KMS-11 (cell line): ENCODE measurements at regions not wholly inside any gene's neighbourhood (a gene's known extent, or its start where the extent isn't known, plus 50 kb on each side); places are given as distances from the start of the nearest gene placed in this dataset.
A peak's percentile ranks its signal among the peaks of the same experiment; 100 is the strongest.

Experiments used
- H2AFZ ChIP-seq: fragments of 200-600 bp; sonication (generic); 2 replicates; pipeline ENCODE4 v1.6.1; 2016; ENCODE audit warnings: antibody characterized with exemption, mixed run types, low read depth
- H3K27ac ChIP-seq: fragments of 200-600 bp; sonication (generic); 2 replicates; pipeline ENCODE4 v1.6.1; 2016; ENCODE audit warnings: mild to moderate bottlenecking, mixed run types
- H3K27me3 ChIP-seq: fragments of 200-600 bp; sonication (generic); 2 replicates; pipeline ENCODE4 v1.6.1; 2017; ENCODE audit warnings: mild to moderate bottlenecking, low read depth, mixed run types, moderate library complexity; ENCODE audit not compliant: insufficient read depth
- H3K36me3 ChIP-seq: fragments of 200-600 bp; sonication (generic); 2 replicates; pipeline ENCODE4 v1.6.1; 2017; ENCODE audit warnings: mild to moderate bottlenecking, mixed run types; ENCODE audit not compliant: insufficient read depth
- H3K4me1 ChIP-seq: fragments of 200-600 bp; sonication (generic); 2 replicates; pipeline ENCODE4 v1.6.1; 2016; ENCODE audit warnings: mild to moderate bottlenecking, low read depth, mixed run types; ENCODE audit not compliant: poor library complexity, severe bottlenecking
- H3K4me2 ChIP-seq: fragments of 200-600 bp; sonication (generic); 2 replicates; pipeline ENCODE4 v1.7.0; 2016; ENCODE audit warnings: mild to moderate bottlenecking, mixed run types
- H3K4me3 ChIP-seq: fragments of 200-600 bp; sonication (generic); IDR thresholded peaks from 2 replicates; pipeline ENCODE4 v1.6.1; 2017; ENCODE audit warnings: low read depth, low read length, mixed read lengths; ENCODE audit not compliant: insufficient read depth
- H3K79me2 ChIP-seq: fragments of 200-600 bp; sonication (generic); 2 replicates; pipeline ENCODE4 v1.6.1; 2016; ENCODE audit warnings: low read depth, mixed run types; ENCODE audit not compliant: insufficient read depth
- H3K9ac ChIP-seq: fragments of 200-600 bp; sonication (generic); 2 replicates; pipeline ENCODE4 v1.6.1; 2016; ENCODE audit warnings: mild to moderate bottlenecking, mixed run types
- H4K20me1 ChIP-seq: fragments of 200-600 bp; sonication (generic); 2 replicates; pipeline ENCODE4 v1.6.1; 2016; ENCODE audit warnings: mild to moderate bottlenecking, mixed run types; ENCODE audit not compliant: insufficient read depth
- TF ChIP-seq, protein P1 (sequence below): fragments of 200-600 bp; sonication (generic); conservative IDR thresholded peaks from 2 replicates; pipeline ENCODE4 v1.6.1; 2017; ENCODE audit warnings: low read depth, mild to moderate bottlenecking, antibody characterized with exemption, low read length, moderate library complexity, mixed read lengths

DNA sequence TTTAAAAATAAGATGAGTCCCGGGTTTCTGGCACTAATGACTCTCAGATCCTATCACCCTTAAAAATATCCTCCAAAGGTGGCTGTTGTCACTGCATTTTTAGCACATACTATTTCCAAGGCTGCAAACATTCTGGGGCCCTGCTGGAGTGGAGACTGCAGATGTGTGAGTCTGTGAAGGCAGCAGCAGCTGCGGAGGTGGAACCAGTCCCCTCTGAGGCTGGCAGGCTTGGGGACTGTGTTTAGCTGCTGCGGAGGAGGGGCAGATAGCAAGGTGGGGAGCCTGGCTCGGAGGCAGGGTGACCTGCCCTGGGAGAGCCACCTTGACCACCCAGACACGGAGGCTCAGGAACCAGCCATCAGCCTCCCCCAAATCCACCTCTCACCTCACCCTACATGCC is 77.0 kb downstream of the C5orf15 start:
- Histone ChIP-seq H3K4me1 (peaks cover 70% of the 10 kb centered on the region), H3K36me3 (no peaks in the 10 kb centered on the region), H3K27ac (no peak overlapping the region), H2AFZ (no peak overlapping the region), H3K4me3 (no peak overlapping the region), H4K20me1 (no peaks in the 10 kb centered on the region), H3K79me2 (no peaks in the 10 kb centered on the region), H3K9ac (no peak overlapping the region), H3K27me3 (no peaks in the 10 kb centered on the region; the same call in 1 of the 2 replicates), H3K4me2 (no peak overlapping the region)
- TF ChIP-seq, protein P1, sequence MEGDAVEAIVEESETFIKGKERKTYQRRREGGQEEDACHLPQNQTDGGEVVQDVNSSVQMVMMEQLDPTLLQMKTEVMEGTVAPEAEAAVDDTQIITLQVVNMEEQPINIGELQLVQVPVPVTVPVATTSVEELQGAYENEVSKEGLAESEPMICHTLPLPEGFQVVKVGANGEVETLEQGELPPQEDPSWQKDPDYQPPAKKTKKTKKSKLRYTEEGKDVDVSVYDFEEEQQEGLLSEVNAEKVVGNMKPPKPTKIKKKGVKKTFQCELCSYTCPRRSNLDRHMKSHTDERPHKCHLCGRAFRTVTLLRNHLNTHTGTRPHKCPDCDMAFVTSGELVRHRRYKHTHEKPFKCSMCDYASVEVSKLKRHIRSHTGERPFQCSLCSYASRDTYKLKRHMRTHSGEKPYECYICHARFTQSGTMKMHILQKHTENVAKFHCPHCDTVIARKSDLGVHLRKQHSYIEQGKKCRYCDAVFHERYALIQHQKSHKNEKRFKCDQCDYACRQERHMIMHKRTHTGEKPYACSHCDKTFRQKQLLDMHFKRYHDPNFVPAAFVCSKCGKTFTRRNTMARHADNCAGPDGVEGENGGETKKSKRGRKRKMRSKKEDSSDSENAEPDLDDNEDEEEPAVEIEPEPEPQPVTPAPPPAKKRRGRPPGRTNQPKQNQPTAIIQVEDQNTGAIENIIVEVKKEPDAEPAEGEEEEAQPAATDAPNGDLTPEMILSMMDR: no peak

DNA sequence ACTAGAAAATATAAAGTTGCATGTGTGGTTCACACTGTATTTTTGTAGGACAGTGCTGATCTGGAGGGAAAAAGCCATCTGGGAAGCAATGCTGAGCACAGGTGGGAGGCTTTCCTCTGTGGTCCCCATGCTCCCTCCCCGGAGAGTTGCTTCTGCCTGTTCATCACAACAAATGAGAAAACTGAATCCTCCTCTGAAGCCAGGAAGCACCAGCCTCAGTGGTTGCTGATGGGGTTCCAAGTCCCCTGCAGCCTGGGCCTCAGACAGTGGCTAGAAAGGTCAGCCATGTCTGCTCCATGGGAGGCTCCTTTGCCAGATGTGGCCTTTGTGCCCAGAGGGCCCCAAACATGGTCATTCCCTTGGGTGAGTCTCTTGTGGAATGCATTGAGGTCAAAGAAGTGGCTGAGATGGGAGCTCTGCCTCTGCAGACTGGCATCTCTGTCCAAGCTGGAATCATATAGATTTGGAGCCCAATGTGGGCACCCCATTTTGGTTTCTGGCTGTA is 77.6 kb downstream of the C5orf15 start:
- H3K27ac ChIP-seq: no peak overlapping the region
- TF ChIP-seq, protein P1: no peak
- no peaks in the 10 kb centered on the region for H4K20me1 ChIP-seq
- H3K36me3 ChIP-seq: no peaks in the 10 kb centered on the region
- no peak overlapping the region for H3K9ac ChIP-seq
- H3K4me1 ChIP-seq: peaks cover 65% of the 10 kb centered on the region
- H3K27me3 ChIP-seq: no peaks in the 10 kb centered on the region; the same call in 1 of the 2 replicates
- no peak overlapping the region for H3K4me3 ChIP-seq
- no peaks in the 10 kb centered on the region for H3K79me2 ChIP-seq
- no peak overlapping the region for H2AFZ ChIP-seq
- no peak overlapping the region for H3K4me2 ChIP-seq

DNA sequence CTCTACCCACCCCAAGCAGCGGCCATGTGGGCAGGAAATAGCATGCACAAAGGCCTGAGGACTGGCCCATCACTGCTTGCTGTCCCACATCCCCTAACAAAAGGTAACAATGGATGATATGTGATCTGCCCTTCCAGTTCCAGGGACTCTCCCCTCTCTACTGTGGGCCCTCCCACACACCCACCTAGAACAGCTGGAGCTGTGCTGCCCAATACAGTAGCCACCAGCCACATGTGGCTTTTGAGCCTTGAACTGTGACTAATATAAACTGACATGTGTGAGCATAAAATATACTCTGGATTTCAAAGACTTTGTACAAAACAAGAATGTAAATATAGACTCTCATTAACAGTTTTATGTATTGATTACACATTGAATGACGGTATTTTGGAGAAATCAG is 78.1 kb downstream of the C5orf15 start:
- H3K27ac ChIP-seq: no peak overlapping the region
- TF ChIP-seq, protein P1: no peak

DNA sequence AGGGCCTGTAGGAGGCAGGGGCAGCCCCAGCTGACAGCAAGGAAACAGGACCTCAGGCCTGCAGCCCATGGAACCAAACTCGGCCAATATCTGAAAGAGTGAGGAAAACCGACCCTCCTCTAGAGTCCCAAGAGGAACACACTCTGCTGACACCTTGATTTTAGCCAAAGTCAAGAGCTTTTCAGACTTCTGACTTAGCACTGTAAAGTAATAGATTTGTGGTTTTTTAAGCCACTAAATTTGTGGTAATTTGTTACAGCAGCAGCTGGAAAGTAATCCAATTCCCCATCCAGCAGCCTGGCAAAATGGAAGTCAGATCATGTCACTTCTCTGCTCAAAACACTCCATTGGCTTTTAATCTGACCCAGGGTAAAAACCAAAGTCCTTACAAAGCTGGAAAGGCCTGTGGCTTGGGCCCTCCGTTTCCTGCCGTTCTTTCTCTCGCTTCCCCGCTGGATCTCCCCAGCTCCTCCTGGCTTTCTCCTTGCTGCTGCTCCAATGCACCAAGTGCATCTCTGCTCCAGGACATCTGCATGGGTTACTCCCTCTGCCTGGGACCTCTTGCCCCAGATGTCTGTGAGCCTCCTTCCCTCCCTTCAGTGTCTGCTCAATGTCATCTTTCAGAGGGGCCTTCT is 79.0 kb downstream of the C5orf15 start:
- no peaks in the 10 kb centered on the region for H3K79me2 ChIP-seq
- peak overlapping the region; percentile 53 for H3K4me2 ChIP-seq
- no peak overlapping the region for H3K4me3 ChIP-seq
- no peaks in the 10 kb centered on the region for H3K36me3 ChIP-seq
- TF ChIP-seq, protein P1: no peak
- no peaks in the 10 kb centered on the region; the same call in 1 of the 2 replicates for H3K27me3 ChIP-seq
- H3K4me1 ChIP-seq: peaks cover 60% of the 10 kb centered on the region
- H3K9ac ChIP-seq: no peak overlapping the region
- H2AFZ ChIP-seq: no peak overlapping the region
- H4K20me1 ChIP-seq: no peaks in the 10 kb centered on the region
- no peak overlapping the region for H3K27ac ChIP-seq

More for the DNA sequence above, 78.1 kb downstream of the C5orf15 start:
- H3K4me1 ChIP-seq: peaks cover 60% of the 10 kb centered on the region
- H3K4me2 ChIP-seq: no peak overlapping the region
- H3K9ac ChIP-seq: no peak overlapping the region
- H3K36me3 ChIP-seq: no peaks in the 10 kb centered on the region
- H3K4me3 ChIP-seq: no peak overlapping the region
- H2AFZ ChIP-seq: no peak overlapping the region
- no peaks in the 10 kb centered on the region for H4K20me1 ChIP-seq
- no peaks in the 10 kb centered on the region for H3K79me2 ChIP-seq
- H3K27me3 ChIP-seq: no peaks in the 10 kb centered on the region; the same call in 1 of the 2 replicates
